SK-N-SH treated with all-trans-retinoic acid at 6 μM for 48 hours (cell line): ENCODE measurements at regions not wholly inside any gene's neighbourhood (a gene's known extent, or its start where the extent isn't known, plus 50 kb on each side); places are given as distances from the start of the nearest gene placed in this dataset.

Experiments used
- ESRRG ChIP-seq: fragments of 250-450 bp; sonication (Bioruptor Pico); IDR thresholded peaks from 2 replicates; pipeline ENCODE4 v1.6.1; 2021; ENCODE audit warnings: mild to moderate bottlenecking
- SNAI2 ChIP-seq: fragments of 250-450 bp; sonication (Bioruptor Pico); IDR thresholded peaks from 2 replicates; pipeline ENCODE4 v1.5.0; 2020; ENCODE audit warnings: mild to moderate bottlenecking, moderate library complexity
- ZFP3 ChIP-seq: fragments of 250-450 bp; sonication (Bioruptor Pico); IDR thresholded peaks from 2 replicates; pipeline ENCODE4 v1.5.0; 2020; ENCODE audit warnings: mild to moderate bottlenecking, moderate library complexity
- ZNF70 ChIP-seq: fragments of 450-650 bp; formaldehyde crosslinking; IDR thresholded peaks from 2 replicates; pipeline ENCODE4 v1.5.0; 2020; ENCODE audit warnings: mild to moderate bottlenecking, moderate library complexity
- TF ChIP-seq, protein P1 (sequence below): fragments of 250-450 bp; sonication (Bioruptor Pico); IDR thresholded peaks from 2 replicates; pipeline ENCODE4 v1.8.0; 2020; ENCODE audit warnings: mild to moderate bottlenecking, moderate library complexity, borderline replicate concordance

DNA sequence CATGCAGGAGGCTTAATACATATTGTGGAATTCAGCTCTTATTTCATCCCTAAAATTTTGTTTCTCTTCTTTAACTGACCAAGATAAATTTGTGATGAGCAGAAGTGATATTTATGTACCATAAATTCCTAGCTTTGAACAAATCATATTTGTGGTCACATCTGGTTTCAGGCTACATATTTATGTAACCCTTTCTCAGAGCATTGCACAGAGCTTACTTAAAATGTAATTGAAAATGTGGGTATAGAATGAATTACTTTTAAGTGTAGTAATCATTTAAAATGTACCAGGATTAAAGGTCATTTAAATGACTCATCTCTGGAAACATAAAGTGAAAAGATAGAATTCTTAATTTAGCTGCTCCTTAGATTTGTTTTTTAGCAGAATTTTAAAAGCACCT is 129.9 kb upstream of the FRMD6 start:
- TF ChIP-seq ESRRG (CRISPR knock-in tag), result no peak
- no peak for TF ChIP-seq ZFP3 (CRISPR knock-in tag)
- TF ChIP-seq, protein P1, sequence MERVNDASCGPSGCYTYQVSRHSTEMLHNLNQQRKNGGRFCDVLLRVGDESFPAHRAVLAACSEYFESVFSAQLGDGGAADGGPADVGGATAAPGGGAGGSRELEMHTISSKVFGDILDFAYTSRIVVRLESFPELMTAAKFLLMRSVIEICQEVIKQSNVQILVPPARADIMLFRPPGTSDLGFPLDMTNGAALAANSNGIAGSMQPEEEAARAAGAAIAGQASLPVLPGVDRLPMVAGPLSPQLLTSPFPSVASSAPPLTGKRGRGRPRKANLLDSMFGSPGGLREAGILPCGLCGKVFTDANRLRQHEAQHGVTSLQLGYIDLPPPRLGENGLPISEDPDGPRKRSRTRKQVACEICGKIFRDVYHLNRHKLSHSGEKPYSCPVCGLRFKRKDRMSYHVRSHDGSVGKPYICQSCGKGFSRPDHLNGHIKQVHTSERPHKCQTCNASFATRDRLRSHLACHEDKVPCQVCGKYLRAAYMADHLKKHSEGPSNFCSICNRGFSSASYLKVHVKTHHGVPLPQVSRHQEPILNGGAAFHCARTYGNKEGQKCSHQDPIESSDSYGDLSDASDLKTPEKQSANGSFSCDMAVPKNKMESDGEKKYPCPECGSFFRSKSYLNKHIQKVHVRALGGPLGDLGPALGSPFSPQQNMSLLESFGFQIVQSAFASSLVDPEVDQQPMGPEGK, result peak; percentile 91; the same call in 1 of the 2 replicates
- TF ChIP-seq ZNF70 (CRISPR knock-in tag), result no peak
- TF ChIP-seq SNAI2 (CRISPR knock-in tag), result no peak
